Large intestine (tissue), 3 donors: ENCODE measurements at regions not wholly inside any gene's neighbourhood (a gene's known extent, or its start where the extent isn't known, plus 50 kb on each side); places are given as distances from the start of the nearest gene placed in this dataset.

ENCODE experiments used
- DNase-seq, 2 donors: peaks; one replicate each; pipeline versions ENCODE4 v3.0.0 to v3.0.0-alpha.2; 2013
- H3K27ac ChIP-seq: one replicate; pipeline ENCODE4 v1.5.1; 2013; ENCODE audit warnings: low read length
- H3K27me3 ChIP-seq: 2 replicates; pipeline ENCODE4 v1.6.1; 2013; ENCODE audit warnings: low read length; ENCODE audit not compliant: control insufficient read depth, insufficient read depth
- H3K36me3 ChIP-seq: 2 replicates; pipeline ENCODE4 v1.6.1; 2013; ENCODE audit warnings: low read length; ENCODE audit not compliant: control insufficient read depth, insufficient read depth
- H3K4me1 ChIP-seq: one replicate; pipeline ENCODE4 v1.6.1; 2013; ENCODE audit warnings: low read length; ENCODE audit not compliant: control insufficient read depth, insufficient read depth
- H3K4me3 ChIP-seq: one replicate; pipeline ENCODE4 v1.5.1; 2013; ENCODE audit warnings: low read length
- H3K9me3 ChIP-seq: one replicate; pipeline ENCODE4 v1.6.1; 2013; ENCODE audit warnings: mild to moderate bottlenecking, low read depth, low read length, moderate library complexity; ENCODE audit not compliant: control insufficient read depth
- WGBS: methylation state at CpG from one replicate; pipeline ENCODE4 v1.1.5; 2013; ENCODE audit warnings: low lambda C conversion rate; ENCODE audit not compliant: insufficient coverage; 5-methylcytosine and 5-hydroxymethylcytosine counted together

- no peak for DNase-seq
- H3K27ac ChIP-seq: no peak overlapping the region
Measured at GRCh38 chr2:215693193-215693998, 257.5 kb upstream of the FN1 start.

GRCh38 chr2:215692387-215693079, 256.7 kb upstream of the FN1 start:
- DNase-seq: no peak
- H3K27ac ChIP-seq: no peak overlapping the region
- H3K27me3 ChIP-seq: no peaks in the 10 kb centered on the region
- H3K36me3 ChIP-seq: no peaks in the 10 kb centered on the region
- no peak overlapping the region for H3K4me3 ChIP-seq
- H3K9me3 ChIP-seq: no peaks in the 10 kb centered on the region
- no CpG with 5 or more reads among the region's 1 CpG for WGBS
- no peaks in the 10 kb centered on the region for H3K4me1 ChIP-seq

More at GRCh38 chr2:215693193-215693998, 257.5 kb upstream of the FN1 start:
- Histone ChIP-seq H3K4me1 (no peaks in the 10 kb centered on the region), H3K4me3 (no peak overlapping the region), H3K9me3 (no peaks in the 10 kb centered on the region), H3K36me3 (no peaks in the 10 kb centered on the region), H3K27me3 (no peaks in the 10 kb centered on the region)
- WGBS: 100% methylated on average over 2 of the region's 3 CpGs

- Histone ChIP-seq H3K4me3 (no peak overlapping the region), H3K36me3 (no peaks in the 10 kb centered on the region), H3K9me3 (no peaks in the 10 kb centered on the region), H3K27me3 (no peaks in the 10 kb centered on the region), H3K27ac (no peak overlapping the region), H3K4me1 (no peaks in the 10 kb centered on the region)
- no peak for DNase-seq
Measured at GRCh38 chr2:215691346-215691745, 255.5 kb upstream of the FN1 start.

GRCh38 chr2:215687149-215688031, 251.5 kb upstream of the FN1 start:
- H3K4me1 ChIP-seq: peaks cover under 1% of the 10 kb centered on the region
- H3K9me3 ChIP-seq: no peaks in the 10 kb centered on the region
- no CpG with 5 or more reads among the region's 2 CpGs for WGBS
- no peak overlapping the region for H3K4me3 ChIP-seq
- H3K27me3 ChIP-seq: no peaks in the 10 kb centered on the region
- H3K36me3 ChIP-seq: no peaks in the 10 kb centered on the region
- no peak for DNase-seq
- H3K27ac ChIP-seq: no peak overlapping the region

GRCh38 chr2:215685238-215685990, 249.5 kb upstream of the FN1 start:
- H3K27ac ChIP-seq: no peak overlapping the region
- H3K9me3 ChIP-seq: no peaks in the 10 kb centered on the region
- H3K4me1 ChIP-seq: peaks cover 4% of the 10 kb centered on the region
- H3K4me3 ChIP-seq: no peak overlapping the region
- DNase-seq: no peak
- no peaks in the 10 kb centered on the region for H3K27me3 ChIP-seq
- H3K36me3 ChIP-seq: no peaks in the 10 kb centered on the region
- WGBS: 100% methylated on average over 1 of the region's 1 CpG

- Histone ChIP-seq H3K27me3 (no peaks in the 10 kb centered on the region), H3K4me3 (no peak overlapping the region), H3K36me3 (no peaks in the 10 kb centered on the region), H3K9me3 (no peaks in the 10 kb centered on the region), H3K27ac (no peak overlapping the region), H3K4me1 (peaks cover 4% of the 10 kb centered on the region)
- no CpG with 5 or more reads among the region's 4 CpGs for WGBS
- no peak for DNase-seq
Measured at GRCh38 chr2:215684448-215685237, 248.8 kb upstream of the FN1 start.

GRCh38 chr2:215683295-215683694, 247.4 kb upstream of the FN1 start:
- WGBS: 65% methylated on average over 2 of the region's 4 CpGs

GRCh38 chr2:215681799-215682596, 246.1 kb upstream of the FN1 start:
- Histone ChIP-seq H3K36me3 (no peaks in the 10 kb centered on the region), H3K27ac (no peak overlapping the region), H3K27me3 (no peaks in the 10 kb centered on the region), H3K4me1 (peaks cover 4% of the 10 kb centered on the region), H3K9me3 (no peaks in the 10 kb centered on the region), H3K4me3 (no peak overlapping the region)
- peak in 1 of 2 donors; percentile 36 for DNase-seq
- WGBS: 20% methylated on average over 2 of the region's 4 CpGs

More at GRCh38 chr2:215683295-215683694, 247.4 kb upstream of the FN1 start:
- H3K27me3 ChIP-seq: no peaks in the 10 kb centered on the region
- DNase-seq: no peak
- no peak overlapping the region for H3K27ac ChIP-seq
- H3K36me3 ChIP-seq: no peaks in the 10 kb centered on the region
- H3K4me3 ChIP-seq: no peak overlapping the region
- H3K9me3 ChIP-seq: no peaks in the 10 kb centered on the region
- H3K4me1 ChIP-seq: peaks cover 4% of the 10 kb centered on the region
